ENCODE measurements at regions not wholly inside any gene's neighbourhood (a gene's known extent, or its start where the extent isn't known, plus 50 kb on each side); places are given as distances from the start of the nearest gene placed in this dataset.

DNA sequence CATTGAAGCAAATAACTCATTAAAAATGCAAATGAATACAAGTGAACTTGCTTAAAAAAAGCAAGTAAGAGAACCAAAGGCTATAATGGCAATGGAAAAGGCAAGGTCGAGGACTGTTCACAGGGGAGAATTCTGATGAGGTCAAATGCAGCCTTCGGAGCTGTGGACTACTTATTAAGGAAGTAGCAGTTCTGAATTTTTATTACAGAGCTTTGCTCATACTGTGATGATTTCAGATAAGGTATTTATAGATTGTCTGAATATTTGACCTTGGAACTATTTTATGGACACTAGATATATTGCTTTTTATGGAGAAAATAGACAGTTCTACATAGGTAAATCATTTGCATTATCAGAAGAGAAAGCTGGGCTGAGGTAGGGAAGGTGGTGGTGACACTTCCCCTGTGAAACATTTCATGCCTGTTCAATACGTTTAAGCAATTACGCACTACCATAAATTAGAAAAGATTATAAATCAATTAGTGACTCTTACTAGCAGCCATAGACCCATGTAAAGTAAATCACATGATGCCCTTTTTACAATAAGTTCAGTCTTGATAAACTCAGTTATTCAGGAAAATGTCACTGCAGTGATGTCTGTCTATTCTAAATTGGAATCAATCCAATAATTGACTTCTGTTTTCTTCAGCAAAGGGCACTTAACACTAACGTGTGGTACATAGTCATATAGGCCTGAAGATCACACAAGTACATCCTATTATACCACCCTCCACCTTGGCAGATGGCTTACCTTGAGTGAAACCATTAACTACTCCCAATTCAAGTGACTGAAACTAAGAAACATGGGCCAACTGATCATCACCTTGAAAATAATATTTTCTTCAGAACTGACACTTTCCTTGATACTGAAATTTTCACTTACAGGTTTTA lies 260.0 kb downstream of the KLF12 start:
- no peak overlapping the region for H3K27ac ChIP-seq (ENCODE audit: low read length, poor library complexity, severe bottlenecking)
- no peak overlapping the region for H2AFZ ChIP-seq (ENCODE audit: low read depth, low read length)
- DNase-seq = no peak
- peaks cover 10% of the 10 kb centered on the region for H3K79me1 ChIP-seq (replicated peaks; ENCODE audit: low read length, poor library complexity, severe bottlenecking)
- no peak overlapping the region for H3K4me2 ChIP-seq (ENCODE audit: low read length, poor library complexity, severe bottlenecking)
- WGBS = 96% methylated on average over 3 of the region's 5 CpGs
- H2BK15ac ChIP-seq (ENCODE audit: low read depth, poor library complexity, severe bottlenecking) = no peak overlapping the region
- H2BK5ac ChIP-seq (ENCODE audit: low read depth, low read length, poor library complexity, severe bottlenecking) = no peak overlapping the region
- no peak overlapping the region for H4K8ac ChIP-seq (ENCODE audit: low read length)
- no peaks in the 10 kb centered on the region for H3K36me3 ChIP-seq (ENCODE audit: control insufficient read depth in 1 of 2, insufficient read depth in 2 of 2, low read depth in 1 of 2, low read length in 2 of 2)
- H3K23ac ChIP-seq (ENCODE audit: low read length in 2 of 2) = no peak overlapping the region
- peaks cover 1% of the 10 kb centered on the region for H3K4me1 ChIP-seq (ENCODE audit: control insufficient read depth, insufficient read depth, low read depth, low read length)
- H3K9me3 ChIP-seq (ENCODE audit: control insufficient read depth, low read length) = peaks cover 13% of the 10 kb centered on the region
- no peak overlapping the region for H2BK12ac ChIP-seq (ENCODE audit: low read length in 2 of 2)
- no peak overlapping the region for H4K91ac ChIP-seq (ENCODE audit: low read length)
- H2AK5ac ChIP-seq (ENCODE audit: low read length, severe bottlenecking) = no peak overlapping the region
- no peak overlapping the region for H3K4me3 ChIP-seq (ENCODE audit: insufficient read depth in 1 of 2, low read depth in 1 of 2, low read length in 2 of 2)
- H3K9ac ChIP-seq (ENCODE audit: low read length) = no peak overlapping the region
- H3K18ac ChIP-seq (ENCODE audit: low read depth in 1 of 2, low read length in 2 of 2) = no peak overlapping the region
- H3K14ac ChIP-seq (ENCODE audit: low read length in 2 of 2) = no peak overlapping the region
- H3K27me3 ChIP-seq (ENCODE audit: control insufficient read depth in 1 of 2, insufficient read depth in 1 of 2, low read length in 2 of 2) = no peaks in the 10 kb centered on the region
- no peak overlapping the region for H2BK120ac ChIP-seq (ENCODE audit: low read depth, low read length)
- H3K4ac ChIP-seq (ENCODE audit: low read depth in 1 of 2, low read length in 2 of 2) = no peak overlapping the region

DNA sequence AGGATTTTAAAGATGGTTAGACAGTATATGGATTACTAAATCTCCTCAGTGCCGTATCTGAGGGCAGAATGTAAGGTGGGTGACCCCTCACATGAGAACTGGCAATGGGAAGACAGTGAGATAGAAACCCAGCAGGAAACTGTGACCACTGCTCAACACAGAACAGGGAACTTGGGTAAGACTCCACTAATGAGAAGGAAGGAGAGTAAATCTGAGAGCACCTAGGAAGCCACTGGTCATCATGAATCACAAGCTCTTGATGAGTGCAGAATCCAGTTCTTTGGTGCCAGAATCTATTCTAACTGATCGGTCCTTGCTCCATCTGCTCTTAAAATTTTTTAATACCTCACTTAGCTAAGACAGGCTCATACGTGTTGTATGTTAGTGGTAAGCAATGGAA lies 261.8 kb downstream of the KLF12 start:
- WGBS = 97% methylated on average over 1 of the region's 3 CpGs

DNA sequence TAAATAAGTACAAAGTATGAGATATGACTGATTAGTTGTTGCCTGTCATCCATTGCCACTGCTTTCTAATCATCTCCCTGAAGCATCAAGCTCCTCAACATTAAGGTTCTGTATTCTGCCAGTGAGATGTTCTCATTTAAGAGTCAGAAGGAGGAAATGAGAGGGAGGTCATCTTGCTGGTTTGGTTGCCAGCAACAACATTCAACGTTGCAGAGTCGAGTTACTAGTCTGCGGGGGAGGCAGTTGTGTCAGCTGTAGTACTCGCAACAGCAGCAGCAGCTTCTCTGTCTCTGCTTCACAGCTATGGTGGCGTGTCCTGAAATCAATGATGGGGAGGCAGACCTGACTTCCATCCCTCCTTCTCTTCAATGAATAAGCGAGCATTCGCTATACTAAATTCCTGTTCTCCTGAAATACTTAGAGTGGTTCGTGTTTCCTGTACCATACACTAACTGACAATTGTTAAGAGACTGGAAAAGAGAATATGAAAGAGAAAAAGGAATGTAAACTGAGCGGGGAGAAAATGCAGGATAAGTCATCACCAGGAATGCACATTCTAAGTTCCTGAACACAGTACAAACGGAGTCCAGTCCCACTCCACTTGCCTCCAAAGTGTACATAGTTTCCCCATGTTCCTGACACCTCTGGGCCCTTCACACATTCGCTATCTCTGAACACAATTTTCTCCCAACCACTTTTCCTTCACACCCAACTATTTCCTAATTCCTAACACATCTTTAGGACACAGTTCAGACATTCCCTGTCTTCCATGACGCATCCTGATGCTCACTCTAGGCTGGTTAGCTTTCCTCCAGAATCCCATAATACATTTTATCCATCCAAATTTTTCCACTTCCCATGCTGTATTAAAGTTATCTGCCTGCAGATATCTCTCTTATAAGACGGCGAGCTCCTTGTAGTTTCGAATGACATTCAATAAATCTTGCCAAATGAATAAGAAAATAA lies 263.0 kb downstream of the KLF12 start:
- no peak overlapping the region for H2BK120ac ChIP-seq (ENCODE audit: low read depth, low read length)
- peak; percentile 89 for DNase-seq
- H3K18ac ChIP-seq (ENCODE audit: low read depth in 1 of 2, low read length in 2 of 2) = peak overlapping the region; percentile 14 to 29
- H2BK12ac ChIP-seq (ENCODE audit: low read length in 2 of 2) = no peak overlapping the region
- no peak overlapping the region for H4K91ac ChIP-seq (ENCODE audit: low read length)
- no peaks in the 10 kb centered on the region for H3K27me3 ChIP-seq (ENCODE audit: control insufficient read depth in 1 of 2, insufficient read depth in 1 of 2, low read length in 2 of 2)
- H2AFZ ChIP-seq (ENCODE audit: low read depth, low read length) = no peak overlapping the region
- peaks cover 5% of the 10 kb centered on the region for H3K79me1 ChIP-seq (replicated peaks; ENCODE audit: low read length, poor library complexity, severe bottlenecking)
- peak overlapping the region; percentile 57 for H3K4me2 ChIP-seq (ENCODE audit: low read length, poor library complexity, severe bottlenecking)
- WGBS = 48% methylated on average over 9 of the region's 15 CpGs
- H2AK5ac ChIP-seq (ENCODE audit: low read length, severe bottlenecking) = no peak overlapping the region
- H2BK5ac ChIP-seq (ENCODE audit: low read depth, low read length, poor library complexity, severe bottlenecking) = no peak overlapping the region
- H3K9me3 ChIP-seq (ENCODE audit: control insufficient read depth, low read length) = no peaks in the 10 kb centered on the region
- no peak overlapping the region for H3K4ac ChIP-seq (ENCODE audit: low read depth in 1 of 2, low read length in 2 of 2)
- H4K8ac ChIP-seq (ENCODE audit: low read length) = peak overlapping the region; percentile 35
- H3K27ac ChIP-seq (ENCODE audit: low read length, poor library complexity, severe bottlenecking) = peak overlapping the region; percentile 54
- no peak overlapping the region for H3K23ac ChIP-seq (ENCODE audit: low read length in 2 of 2)
- no peak overlapping the region for H3K14ac ChIP-seq (ENCODE audit: low read length in 2 of 2)
- peak overlapping the region; percentile 8 for H3K9ac ChIP-seq (ENCODE audit: low read length)
- no peaks in the 10 kb centered on the region for H3K36me3 ChIP-seq (ENCODE audit: control insufficient read depth in 1 of 2, insufficient read depth in 2 of 2, low read depth in 1 of 2, low read length in 2 of 2)
- no peak overlapping the region for H3K4me3 ChIP-seq (ENCODE audit: insufficient read depth in 1 of 2, low read depth in 1 of 2, low read length in 2 of 2)
- no peak overlapping the region for H2BK15ac ChIP-seq (ENCODE audit: low read depth, poor library complexity, severe bottlenecking)
- peaks cover 1% of the 10 kb centered on the region for H3K4me1 ChIP-seq (ENCODE audit: control insufficient read depth, insufficient read depth, low read depth, low read length)

More for the DNA sequence above, 261.8 kb downstream of the KLF12 start:
- Histone ChIP-seq H3K4me2 (ENCODE audit: low read length, poor library complexity, severe bottlenecking) (no peak overlapping the region), H3K14ac (ENCODE audit: low read length in 2 of 2) (no peak overlapping the region), H2BK15ac (ENCODE audit: low read depth, poor library complexity, severe bottlenecking) (no peak overlapping the region), H2AFZ (ENCODE audit: low read depth, low read length) (no peak overlapping the region), H2BK5ac (ENCODE audit: low read depth, low read length, poor library complexity, severe bottlenecking) (no peak overlapping the region), H3K9me3 (ENCODE audit: control insufficient read depth, low read length) (peaks cover 4% of the 10 kb centered on the region), H3K9ac (ENCODE audit: low read length) (no peak overlapping the region), H3K27ac (ENCODE audit: low read length, poor library complexity, severe bottlenecking) (no peak overlapping the region), H3K23ac (ENCODE audit: low read length in 2 of 2) (no peak overlapping the region), H3K36me3 (ENCODE audit: control insufficient read depth in 1 of 2, insufficient read depth in 2 of 2, low read depth in 1 of 2, low read length in 2 of 2) (no peaks in the 10 kb centered on the region), H2BK12ac (ENCODE audit: low read length in 2 of 2) (no peak overlapping the region), H2BK120ac (ENCODE audit: low read depth, low read length) (no peak overlapping the region), H4K8ac (ENCODE audit: low read length) (no peak overlapping the region), H4K91ac (ENCODE audit: low read length) (no peak overlapping the region), H3K27me3 (ENCODE audit: control insufficient read depth in 1 of 2, insufficient read depth in 1 of 2, low read length in 2 of 2) (no peaks in the 10 kb centered on the region), H3K79me1 (replicated peaks; ENCODE audit: low read length, poor library complexity, severe bottlenecking) (peaks cover 5% of the 10 kb centered on the region), H2AK5ac (ENCODE audit: low read length, severe bottlenecking) (no peak overlapping the region), H3K4me3 (ENCODE audit: insufficient read depth in 1 of 2, low read depth in 1 of 2, low read length in 2 of 2) (no peak overlapping the region), H3K4me1 (ENCODE audit: control insufficient read depth, insufficient read depth, low read depth, low read length) (peaks cover 1% of the 10 kb centered on the region), H3K4ac (ENCODE audit: low read depth in 1 of 2, low read length in 2 of 2) (no peak overlapping the region), H3K18ac (ENCODE audit: low read depth in 1 of 2, low read length in 2 of 2) (no peak overlapping the region)
- no peak for DNase-seq

All from mesenchymal stem cell (in vitro differentiated cells and primary cell).